GM18861 (cell line): ENCODE measurements at regions not wholly inside any gene's neighbourhood (a gene's known extent, or its start where the extent isn't known, plus 50 kb on each side); places are given as distances from the start of the nearest gene placed in this dataset.
"Not testable (repeated sequence)": the region's sequence is repeated elsewhere in the genome, so short reads cannot be mapped to it uniquely, and the experiment has no call there.

Source experiments
- ATAC-seq: cut with Tn5 transposase; IDR thresholded peaks from one replicate; pipeline ENCODE4 v1.9.1; 2021; ENCODE audit not compliant: unreplicated experiment

- ATAC-seq = not testable (repeated sequence)
Measured at GRCh38 chr1:200254602-200255001, 155.2 kb downstream of the ZNF281 start.

- ATAC-seq = no peak
Measured at GRCh38 chr1:200253774-200254495, 155.9 kb downstream of the ZNF281 start.

DNA sequence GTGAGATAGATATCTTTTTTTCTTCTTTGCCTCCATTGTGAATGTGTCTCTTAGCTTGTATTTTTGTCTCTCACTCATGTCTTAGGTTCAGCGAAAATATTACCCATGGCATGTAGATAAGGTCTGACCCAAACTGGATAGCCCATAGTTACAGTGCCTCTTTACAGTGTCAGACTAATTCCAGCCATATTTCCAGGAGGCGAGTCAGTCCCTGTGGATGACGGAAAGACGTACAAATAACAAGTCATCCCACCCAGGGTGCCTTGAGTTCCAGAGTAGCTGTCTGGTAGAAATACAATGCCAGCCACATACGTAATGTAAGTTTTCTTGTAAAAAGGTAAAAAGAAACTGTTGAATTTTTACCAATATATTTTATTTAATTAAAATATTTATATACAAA is 157.3 kb downstream of the ZNF281 start:
- ATAC-seq = no peak

GRCh38 chr1:200250469-200250868 is 159.4 kb downstream of the ZNF281 start:
- no peak for ATAC-seq

DNA sequence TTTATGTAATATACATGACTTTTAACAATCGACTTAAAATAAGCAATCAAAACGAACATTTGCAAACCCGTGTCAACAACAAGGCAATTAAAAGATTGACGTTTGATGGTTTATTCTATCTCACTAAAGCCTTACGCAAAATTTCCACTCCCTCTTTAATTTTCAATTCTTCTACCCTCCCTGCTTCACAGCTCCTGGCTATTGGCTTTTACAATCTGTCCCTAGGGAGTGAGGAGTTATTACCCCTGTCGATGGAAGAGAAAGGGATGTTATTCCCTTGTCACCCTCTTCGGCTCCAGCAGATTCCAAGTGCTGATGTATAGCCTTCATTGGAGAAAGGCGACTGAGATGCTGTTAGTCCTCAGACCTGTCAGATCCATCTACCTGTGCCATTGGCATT is 161.3 kb downstream of the ZNF281 start:
- ATAC-seq = no peak

GRCh38 chr1:200247518-200247917 is 162.3 kb downstream of the ZNF281 start:
- no peak for ATAC-seq

DNA sequence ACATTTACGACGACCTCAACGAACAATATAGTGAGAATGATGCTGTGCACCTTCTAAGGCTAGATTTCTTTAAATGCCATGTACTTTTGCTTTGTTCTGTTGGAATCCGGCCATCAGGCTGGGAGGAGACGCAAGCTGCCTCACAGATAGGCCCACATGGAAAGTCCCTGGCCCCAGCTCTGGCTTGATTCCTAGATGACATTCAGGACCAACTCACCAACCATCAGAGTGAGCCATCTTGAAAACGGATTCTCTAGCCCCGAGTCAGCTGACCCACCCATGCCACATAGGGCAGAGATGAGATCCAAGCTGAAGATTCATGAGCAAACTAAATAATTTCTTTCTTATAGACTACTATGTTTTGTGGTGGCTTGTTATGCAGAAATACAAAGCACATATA is 164.4 kb downstream of the ZNF281 start:
- no peak for ATAC-seq

DNA sequence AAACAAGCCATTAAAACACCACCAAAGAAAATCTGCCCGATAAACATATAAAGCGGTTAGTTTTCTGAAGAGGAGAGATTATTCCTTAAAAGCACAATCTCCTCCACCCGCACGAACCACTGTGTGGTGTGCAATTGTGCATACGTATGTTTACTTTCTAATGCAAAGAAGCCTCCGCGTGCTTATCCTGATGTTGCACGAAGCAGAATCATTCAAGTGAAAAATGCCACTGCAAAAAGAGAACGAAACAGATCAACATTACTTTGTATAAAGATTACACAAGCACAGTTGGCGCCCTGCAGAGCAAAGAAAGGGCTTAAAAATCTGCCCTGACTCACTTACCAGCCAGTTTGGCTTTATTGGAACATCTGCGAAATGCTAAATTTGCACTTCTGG is 166.8 kb downstream of the ZNF281 start:
- ATAC-seq = no peak

GRCh38 chr1:200242110-200243041 is 167.5 kb downstream of the ZNF281 start:
- no peak for ATAC-seq

DNA sequence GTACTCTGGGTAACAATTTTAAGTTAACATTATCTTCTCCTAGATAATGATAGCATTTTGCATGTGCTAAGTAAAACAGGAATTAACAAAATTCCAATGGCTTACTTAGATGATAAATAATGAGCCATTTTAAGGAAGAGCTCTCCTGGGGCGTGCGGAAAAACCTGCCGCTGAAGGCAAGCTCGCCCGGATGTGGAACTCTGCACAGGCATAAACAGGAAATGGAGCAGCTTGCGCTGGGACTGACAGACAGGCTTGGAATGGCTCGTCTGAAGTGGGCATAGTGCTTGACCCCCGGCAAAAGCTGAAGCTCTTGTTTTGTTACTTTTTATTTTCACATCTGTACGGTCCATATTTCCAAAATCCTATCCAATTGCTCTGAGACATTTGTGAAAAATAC is 169.2 kb downstream of the ZNF281 start:
- no peak for ATAC-seq

DNA sequence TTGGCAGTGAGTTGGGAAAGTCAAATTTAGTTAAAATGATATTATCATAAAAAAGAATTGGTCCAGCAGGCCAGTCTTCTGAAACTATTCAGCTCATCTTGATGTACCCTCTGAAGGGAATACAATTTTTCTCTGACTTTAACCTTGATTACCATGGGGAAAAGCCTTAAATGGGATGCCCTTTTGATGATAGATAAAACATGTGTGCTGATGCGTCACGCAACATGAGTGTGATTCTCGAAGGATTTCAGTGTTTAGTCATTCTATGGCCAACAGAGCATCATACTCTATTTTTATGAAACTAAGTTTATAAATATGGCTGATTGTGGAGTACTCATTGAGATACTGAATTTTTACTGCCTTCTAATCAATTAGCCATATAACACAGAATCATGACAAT is 171.5 kb downstream of the ZNF281 start:
- no peak for ATAC-seq

DNA sequence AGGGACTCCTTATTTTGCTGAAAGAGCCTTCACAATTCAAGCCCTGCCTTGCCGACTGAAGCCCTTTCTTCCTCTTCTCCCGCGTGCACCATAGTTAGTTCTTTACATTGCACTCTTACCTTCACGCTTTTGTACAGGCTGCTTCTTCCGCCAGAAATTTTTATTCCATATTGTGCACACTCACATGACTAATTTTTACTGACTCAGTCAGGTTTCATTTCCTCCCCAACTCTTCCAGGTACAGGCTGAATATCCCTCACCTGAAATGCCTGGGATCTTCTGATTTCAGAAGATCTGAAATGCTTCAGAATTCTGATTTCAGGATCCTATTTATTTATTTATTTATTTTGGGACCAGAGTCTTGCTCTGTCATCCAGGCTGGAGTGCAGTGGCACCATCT is 172.8 kb downstream of the ZNF281 start:
- ATAC-seq = no peak

- ATAC-seq = no peak
Measured at GRCh38 chr1:200234938-200235337, 174.9 kb downstream of the ZNF281 start.

DNA sequence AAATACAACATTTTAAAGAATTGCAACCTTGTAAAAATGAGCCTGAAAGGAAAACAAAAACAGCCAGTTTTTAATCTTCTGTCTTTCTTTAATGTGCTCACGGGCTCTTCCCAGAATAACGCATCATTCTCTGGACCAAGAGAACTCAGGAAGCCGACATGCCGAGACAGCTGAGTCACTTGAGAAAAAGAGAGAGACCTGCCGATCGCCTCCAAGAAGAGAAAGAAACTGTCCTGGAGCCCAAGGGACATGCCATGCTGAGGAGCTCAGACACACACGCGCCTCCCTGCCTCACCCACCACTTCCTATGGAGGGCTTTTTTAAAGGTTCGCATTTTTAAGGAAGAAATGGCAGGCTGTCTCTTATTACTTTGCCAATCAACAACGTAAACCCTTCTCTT is 176.4 kb downstream of the ZNF281 start:
- no peak for ATAC-seq

- ATAC-seq = no peak
Measured at GRCh38 chr1:200231787-200232231, 178.0 kb downstream of the ZNF281 start.

- ATAC-seq = no peak
Measured at GRCh38 chr1:200230671-200231070, 179.2 kb downstream of the ZNF281 start.

GRCh38 chr1:200228486-200228885 is 181.3 kb downstream of the ZNF281 start:
- ATAC-seq = no peak

GRCh38 chr1:200228081-200228480 is 181.8 kb downstream of the ZNF281 start:
- no peak for ATAC-seq
